ENCODE measurements at regions not wholly inside any gene's neighbourhood (a gene's known extent, or its start where the extent isn't known, plus 50 kb on each side); places are given as distances from the start of the nearest gene placed in this dataset.
"Not testable (repeated sequence)": the region's sequence is repeated elsewhere in the genome, so short reads cannot be mapped to it uniquely, and the experiment has no call there.

DNA sequence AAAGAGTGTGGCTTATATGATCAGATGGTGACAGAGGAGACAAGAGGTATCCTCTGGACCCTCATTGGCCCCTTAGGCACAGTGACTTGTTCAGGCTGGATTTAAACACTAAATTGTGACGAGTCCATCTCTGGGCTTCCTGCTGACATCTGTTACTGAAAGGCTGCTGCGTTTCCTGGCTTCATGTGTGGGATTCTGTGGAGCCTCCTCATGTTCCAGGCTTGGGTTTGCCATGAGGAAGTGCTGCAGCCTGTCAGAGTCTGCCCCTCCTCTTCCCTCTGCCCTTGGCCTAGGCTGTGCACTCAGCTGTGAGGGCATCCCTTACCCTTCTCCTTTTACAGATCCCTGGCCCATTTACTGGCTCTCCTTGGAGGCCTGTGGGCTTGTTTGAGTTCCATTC is 159.1 kb upstream of the TTC29 start:
- DNase-seq: no peak

DNA sequence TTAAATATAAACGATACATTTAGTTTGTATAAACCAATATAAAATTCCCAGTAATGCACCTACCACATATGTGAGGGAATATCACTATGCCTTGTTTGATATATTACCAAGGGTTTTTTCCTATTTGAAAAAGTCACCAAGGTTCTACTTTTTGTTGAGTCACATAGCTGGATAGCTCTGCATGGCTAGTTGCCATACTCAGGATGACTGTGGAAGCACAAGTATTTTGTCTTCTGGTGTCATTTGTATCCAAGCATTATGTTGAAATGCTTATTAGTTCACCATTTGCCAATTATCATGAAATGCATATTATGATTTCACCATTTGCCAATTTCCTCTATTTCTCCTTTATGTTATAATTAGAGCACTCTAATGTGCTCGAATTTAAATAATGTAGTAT is 162.7 kb upstream of the TTC29 start:
- no peak for DNase-seq

GRCh38 chr4:147109800-147110199 is 164.1 kb upstream of the TTC29 start:
- DNase-seq: no peak

- DNase-seq: no peak
These were observed 165.1 kb upstream of the TTC29 start for GRCh38 chr4:147110473-147111367.

- not testable (repeated sequence) for DNase-seq
These were observed 166.5 kb upstream of the TTC29 start for GRCh38 chr4:147112196-147112595.

DNA sequence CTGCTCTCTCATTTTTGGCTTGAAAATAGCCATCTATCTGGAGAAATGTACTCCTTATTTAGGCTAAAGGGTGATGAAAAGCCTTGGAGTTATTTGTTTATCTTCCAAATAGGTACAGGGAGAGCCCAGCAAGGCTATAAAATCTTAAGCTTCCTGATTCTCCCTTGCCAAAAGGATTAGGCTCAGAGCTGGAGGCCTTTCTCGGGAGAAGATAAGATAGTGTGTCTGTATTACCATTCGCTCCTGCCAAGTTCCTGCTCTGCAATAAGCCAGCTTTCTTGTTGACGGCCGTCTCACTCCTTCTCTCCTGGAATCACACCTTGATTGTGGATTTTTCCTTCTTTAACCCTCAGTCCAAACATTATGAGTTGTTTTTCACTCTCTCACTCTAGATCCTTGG is 171.8 kb upstream of the TTC29 start:
- no peak for DNase-seq

- no peak for DNase-seq
These were observed 172.9 kb upstream of the TTC29 start for GRCh38 chr4:147118528-147118927.

DNA sequence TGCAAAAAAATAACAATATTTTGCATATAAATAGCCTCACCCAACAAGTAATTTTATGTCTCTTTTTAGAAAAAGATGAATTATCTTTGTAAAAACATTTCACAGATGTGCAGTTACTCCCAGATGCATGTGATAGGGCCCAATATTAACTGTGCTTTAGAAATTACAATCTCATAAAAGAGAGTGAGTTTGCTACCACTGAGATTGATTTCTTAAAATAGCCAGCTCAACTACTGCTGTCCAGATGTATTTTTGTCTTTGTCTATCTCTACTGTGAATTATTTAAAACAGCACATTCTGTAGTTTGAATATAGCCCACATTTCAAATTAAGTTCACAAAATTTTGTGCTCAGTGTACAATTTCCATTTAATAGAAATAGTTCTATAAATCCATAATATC is 177.0 kb upstream of the TTC29 start:
- DNase-seq: no peak

DNA sequence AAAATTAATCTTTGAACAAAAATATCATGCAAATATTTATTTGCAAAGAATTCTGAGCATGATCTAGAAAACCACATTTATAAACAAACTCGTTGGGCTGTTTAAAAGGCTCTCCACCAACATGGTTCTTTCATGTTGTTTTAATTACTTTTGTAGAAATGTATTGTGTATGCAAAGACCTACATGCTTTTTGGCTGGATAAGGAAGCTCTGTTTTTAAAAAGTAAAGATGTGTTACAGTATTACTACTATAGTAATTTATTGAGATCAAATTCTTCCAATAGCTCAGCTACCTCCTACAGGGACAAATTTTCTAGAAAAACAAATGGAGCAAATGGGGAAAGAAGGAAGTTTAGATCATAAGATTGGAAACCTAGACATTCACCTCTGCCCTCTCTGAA is 177.5 kb upstream of the TTC29 start:
- DNase-seq: no peak

- DNase-seq: no peak
These were observed 183.1 kb upstream of the TTC29 start for GRCh38 chr4:147128787-147129186.

- no peak for DNase-seq
These were observed 184.0 kb upstream of the TTC29 start for GRCh38 chr4:147129687-147130086.

DNA sequence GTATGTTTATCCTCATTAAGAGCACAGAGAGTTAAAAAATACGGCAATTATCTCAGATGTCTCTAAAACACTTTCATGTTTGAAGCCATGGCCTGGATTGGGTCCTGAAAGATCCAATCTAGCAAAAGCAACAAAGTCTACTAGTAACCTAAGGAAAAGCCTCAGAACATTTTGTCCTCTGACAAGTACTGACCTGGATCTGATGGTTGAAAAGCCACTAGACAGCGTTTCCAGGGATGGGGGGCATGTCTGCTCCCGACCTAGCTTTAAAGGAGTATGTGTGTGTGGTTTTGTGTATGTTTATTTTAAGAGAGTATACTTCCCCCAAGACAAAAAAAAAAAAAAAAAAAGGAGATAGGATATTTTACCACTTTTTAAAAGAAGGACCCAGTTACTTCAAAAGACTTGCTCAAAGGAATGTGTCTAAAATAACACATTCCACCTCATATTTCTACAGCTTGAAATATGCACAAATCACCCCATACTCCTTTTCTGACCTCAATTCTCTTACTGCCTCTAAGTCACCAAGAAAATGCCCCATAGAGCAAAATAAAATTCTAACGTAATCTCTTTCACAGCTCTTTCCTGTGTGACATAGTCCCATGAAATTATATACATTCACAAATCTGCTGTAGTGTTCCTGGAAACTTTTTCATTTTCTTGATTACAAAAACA is 189.0 kb upstream of the TTC29 start:
- DNase-seq: no peak

- no peak for DNase-seq
These were observed 190.6 kb upstream of the TTC29 start for GRCh38 chr4:147136310-147136709.

DNA sequence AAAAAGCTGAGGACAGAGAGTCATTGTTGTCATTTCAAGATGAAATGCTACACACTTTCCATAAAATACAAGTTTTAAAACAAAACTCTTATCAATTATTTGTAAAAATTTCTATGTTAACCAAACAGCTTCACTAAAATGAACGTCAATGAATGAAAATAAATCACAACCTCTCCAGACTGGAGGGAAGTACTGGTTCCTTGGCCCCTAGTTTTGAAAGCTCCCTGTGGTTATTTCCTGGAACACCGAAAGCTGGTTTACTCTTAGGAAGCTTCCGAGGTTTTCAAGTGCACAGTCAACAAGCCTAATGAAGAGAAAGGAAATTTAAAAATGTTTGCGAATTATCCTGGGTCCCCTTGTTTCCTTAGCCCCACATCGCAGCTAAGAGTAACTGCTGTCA is 191.1 kb upstream of the TTC29 start:
- no peak for DNase-seq

DNA sequence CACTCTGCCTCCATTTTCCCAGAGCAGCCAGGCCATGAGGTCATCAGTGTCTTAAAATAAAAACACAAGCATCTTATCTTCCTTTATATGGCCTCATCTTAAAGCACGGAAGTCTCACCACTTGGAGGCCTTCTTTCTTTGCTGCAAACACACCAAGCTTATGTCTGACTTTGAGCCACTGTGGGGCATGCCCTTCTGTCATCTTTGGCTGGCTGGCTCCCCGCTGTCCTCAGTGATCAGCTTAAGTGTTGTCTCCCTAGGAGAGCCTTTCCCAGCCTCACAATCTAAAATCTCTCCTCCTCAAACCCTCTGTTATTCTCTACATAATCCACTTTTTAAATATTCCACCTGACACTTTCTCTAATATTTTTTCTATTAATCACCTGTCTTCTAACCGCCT is 191.6 kb upstream of the TTC29 start:
- DNase-seq: no peak

DNA sequence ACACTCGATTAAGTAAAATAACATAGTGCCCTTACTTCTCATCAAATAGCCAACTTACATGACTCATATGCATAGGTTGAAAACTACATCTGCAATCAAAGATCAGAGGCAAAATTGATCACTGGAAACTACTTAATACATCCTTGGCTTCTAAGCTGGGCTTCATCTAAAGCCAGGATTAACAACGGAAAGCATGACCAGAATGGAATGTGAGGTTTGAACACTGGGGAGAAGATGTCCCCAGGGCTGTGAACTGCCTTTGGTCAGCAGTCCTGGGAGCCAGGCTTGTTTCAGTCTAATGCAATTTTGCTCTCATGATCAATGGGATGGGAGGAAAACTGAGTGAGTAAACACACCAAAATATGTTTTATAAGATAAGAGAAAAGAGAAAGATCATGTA is 192.5 kb upstream of the TTC29 start:
- no peak for DNase-seq

- no peak for DNase-seq
These were observed 194.0 kb upstream of the TTC29 start for GRCh38 chr4:147139455-147140198.

- DNase-seq: no peak
These were observed 206.1 kb upstream of the TTC29 start for GRCh38 chr4:147151763-147152162.

GRCh38 chr4:147157860-147158701 is 212.4 kb upstream of the TTC29 start:
- DNase-seq: peak; percentile 48

GRCh38 chr4:147160908-147161513 is 215.3 kb upstream of the TTC29 start:
- DNase-seq: no peak

DNA sequence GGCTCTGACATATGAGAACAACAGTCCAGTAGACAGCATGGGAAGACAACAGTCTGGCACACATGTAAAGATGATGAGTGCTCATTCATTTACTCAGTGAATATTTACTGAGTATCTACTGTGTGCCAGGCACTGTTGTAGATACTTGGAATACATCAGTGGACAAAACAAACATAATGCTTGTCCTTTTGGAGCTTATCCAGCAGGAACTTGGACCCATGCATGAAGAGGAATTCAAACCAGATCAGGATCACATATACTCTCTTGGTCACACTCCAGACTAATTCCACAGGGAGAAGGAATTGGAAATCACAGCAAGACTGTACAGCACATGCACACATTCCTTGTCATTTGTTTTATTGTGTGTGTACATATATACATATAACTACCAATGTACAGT is 217.6 kb upstream of the TTC29 start:
- DNase-seq: no peak

DNA sequence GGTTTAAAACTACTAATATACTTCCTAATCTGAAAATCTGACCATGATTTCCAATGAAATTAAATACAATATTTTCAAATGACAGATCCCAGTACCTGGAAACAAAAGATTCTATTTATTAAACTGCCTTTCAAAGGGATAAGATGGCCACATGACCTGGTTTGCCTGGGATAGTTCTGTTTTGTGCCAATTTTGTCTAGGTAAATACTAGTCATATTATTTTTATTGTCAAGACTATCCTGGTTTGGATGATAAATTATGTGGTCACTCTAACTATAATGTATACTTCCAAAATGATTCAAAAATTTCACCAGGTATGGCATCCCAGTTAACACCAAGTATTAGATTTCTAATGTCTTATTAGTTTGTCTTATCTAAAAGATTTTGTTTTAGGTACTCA is 222.5 kb upstream of the TTC29 start:
- not testable (repeated sequence) for DNase-seq

All from activated CD8-positive, alpha-beta memory T cell treated with anti-CD3 and anti-CD28 coated beads, Interleukin-2, amount 50 U/mL, for 48 hours (primary cell).